ENCODE measurements at regions not wholly inside any gene's neighbourhood (a gene's known extent, or its start where the extent isn't known, plus 50 kb on each side); places are given as distances from the start of the nearest gene placed in this dataset.

DNA sequence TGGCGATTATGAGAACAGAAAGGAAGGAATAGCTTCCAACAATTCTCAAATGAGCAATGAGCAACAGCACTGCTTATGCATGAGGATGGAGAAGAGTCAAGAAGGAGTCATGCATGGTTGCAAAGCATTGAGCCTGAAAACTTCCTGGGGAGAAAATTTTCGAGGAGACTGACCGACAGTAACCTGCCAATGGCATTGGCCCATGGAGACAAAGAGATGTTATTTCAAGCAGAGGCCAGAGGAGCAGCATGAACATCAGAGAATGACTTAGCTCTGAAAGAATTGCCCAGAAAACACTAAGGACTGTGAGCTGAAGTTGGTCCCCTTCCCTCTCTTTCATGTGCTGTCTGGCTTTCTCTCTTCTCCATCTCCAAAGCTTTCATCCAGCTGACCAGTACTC, 343.4 kb downstream of the ADAMTS20 start:
- Histone ChIP-seq H3K79me2 (ENCODE audit: control insufficient read depth, insufficient read depth, low read length) (no peaks in the 10 kb centered on the region), H3K4me2 (ENCODE audit: control insufficient read depth, extremely low read depth, insufficient read depth, low read depth, low read length) (no peak overlapping the region), H2AFZ (ENCODE audit: control insufficient read depth, low read length) (no peak overlapping the region), H3K27me3 (ENCODE audit: control insufficient read depth, extremely low read depth, insufficient read depth, low read length) (no peaks in the 10 kb centered on the region), H3K4me3 (ENCODE audit: control insufficient read depth in 2 of 3, extremely low read depth in 1 of 3, insufficient read depth in 2 of 3, low read depth in 1 of 3, low read length in 3 of 3) (no peak overlapping the region), H3K9ac (ENCODE audit: control insufficient read depth, extremely low read depth, insufficient read depth, low read length) (no peak overlapping the region), H3K4me1 (ENCODE audit: control insufficient read depth, extremely low read depth, insufficient read depth, low read length) (peaks cover 6% of the 10 kb centered on the region), H3K9me3 (ENCODE audit: control insufficient read depth, low read depth, low read length) (no peaks in the 10 kb centered on the region), H4K20me1 (ENCODE audit: control insufficient read depth, extremely low read depth, insufficient read depth, low read length) (no peaks in the 10 kb centered on the region), H3K9me1 (ENCODE audit: control insufficient read depth, extremely low read depth, insufficient read depth, low read length) (no peaks in the 10 kb centered on the region), H3K27ac (ENCODE audit: control insufficient read depth, insufficient read depth, low read length) (no peak overlapping the region), H3K36me3 (ENCODE audit: control insufficient read depth in 2 of 2, extremely low read depth in 1 of 2, insufficient read depth in 2 of 2, low read length in 2 of 2) (no peaks in the 10 kb centered on the region)
- DNase-seq (ENCODE audit: low read depth, low spot score) (no peak), FAIRE-seq (peak; percentile 26)
- dilution Hi-C loops (cut with MboI; ENCODE audit: extremely low pct_ligation_motif_present, low sequenced_read_pairs) = no loop called here
- TF ChIP-seq CTCF (optimal IDR thresholded peaks at IDR 0.05 in 1 of 3, IDR thresholded peaks at IDR 0.05 in 1 of 3, conservative IDR thresholded peaks at IDR 0.05 in 1 of 3; ENCODE audit: extremely low read depth in 1 of 3, insufficient read depth in 2 of 3, low read length in 3 of 3) (no peak), EZH2 (IDR thresholded peaks at IDR 0.05; ENCODE audit: low read length) (no peak)

GRCh38 chr12:43208221-43208620, 343.8 kb downstream of the ADAMTS20 start:
- TF ChIP-seq CTCF (optimal IDR thresholded peaks at IDR 0.05 in 1 of 3, IDR thresholded peaks at IDR 0.05 in 1 of 3, conservative IDR thresholded peaks at IDR 0.05 in 1 of 3; ENCODE audit: extremely low read depth in 1 of 3, insufficient read depth in 2 of 3, low read length in 3 of 3) (no peak), EZH2 (IDR thresholded peaks at IDR 0.05; ENCODE audit: low read length) (no peak)
- Histone ChIP-seq H3K79me2 (ENCODE audit: control insufficient read depth, insufficient read depth, low read length) (no peaks in the 10 kb centered on the region), H3K9me3 (ENCODE audit: control insufficient read depth, low read depth, low read length) (no peaks in the 10 kb centered on the region), H2AFZ (ENCODE audit: control insufficient read depth, low read length) (no peak overlapping the region), H3K9ac (ENCODE audit: control insufficient read depth, extremely low read depth, insufficient read depth, low read length) (no peak overlapping the region), H3K4me2 (ENCODE audit: control insufficient read depth, extremely low read depth, insufficient read depth, low read depth, low read length) (no peak overlapping the region), H3K4me1 (ENCODE audit: control insufficient read depth, extremely low read depth, insufficient read depth, low read length) (peaks cover 6% of the 10 kb centered on the region), H3K4me3 (ENCODE audit: control insufficient read depth in 2 of 3, extremely low read depth in 1 of 3, insufficient read depth in 2 of 3, low read depth in 1 of 3, low read length in 3 of 3) (no peak overlapping the region), H4K20me1 (ENCODE audit: control insufficient read depth, extremely low read depth, insufficient read depth, low read length) (no peaks in the 10 kb centered on the region), H3K27me3 (ENCODE audit: control insufficient read depth, extremely low read depth, insufficient read depth, low read length) (no peaks in the 10 kb centered on the region), H3K36me3 (ENCODE audit: control insufficient read depth in 2 of 2, extremely low read depth in 1 of 2, insufficient read depth in 2 of 2, low read length in 2 of 2) (no peaks in the 10 kb centered on the region), H3K9me1 (ENCODE audit: control insufficient read depth, extremely low read depth, insufficient read depth, low read length) (no peaks in the 10 kb centered on the region), H3K27ac (ENCODE audit: control insufficient read depth, insufficient read depth, low read length) (no peak overlapping the region)
- no peak for DNase-seq (ENCODE audit: low read depth, low spot score)
- dilution Hi-C loops (cut with MboI; ENCODE audit: extremely low pct_ligation_motif_present, low sequenced_read_pairs) = no loop called here
- no peak for FAIRE-seq

All from keratinocyte (primary cell).